Naive B cell (primary cell): ENCODE measurements at regions not wholly inside any gene's neighbourhood (a gene's known extent, or its start where the extent isn't known, plus 50 kb on each side); places are given as distances from the start of the nearest gene placed in this dataset.

Experiments
- ATAC-seq, 2 donors: fragments of 150-1000 bp; cut with Tn5 transposase; 2 replicates each; pipeline ENCODE4 v1.10.0; 2021; ENCODE audit warnings: low read depth in 2 of 2, mild to moderate bottlenecking in 2 of 2, moderate library complexity in 2 of 2
- DNase-seq: peaks from one replicate; pipeline ENCODE4 v3.0.0; 2022
- H3K27ac Mint-ChIP-seq, 6 donors: one replicate each; pipeline ENCODE4 v1.8.0; 2020 to 2022; ENCODE audit warnings: mild to moderate bottlenecking in 6 of 6, mixed read lengths in 6 of 6, moderate library complexity in 5 of 6, inconsistent platforms in 2 of 6
- H3K27me3 Mint-ChIP-seq, 3 donors: one replicate each; pipeline ENCODE4 v1.8.0; 2021 to 2022; ENCODE audit warnings: mixed read lengths in 3 of 3, mild to moderate bottlenecking in 1 of 3
- H3K36me3 Mint-ChIP-seq, 2 donors: one replicate each; pipeline ENCODE4 v1.8.0; 2020 to 2022; ENCODE audit warnings: mixed read lengths in 2 of 2, inconsistent platforms in 1 of 2, mild to moderate bottlenecking in 1 of 2
- H3K4me1 Mint-ChIP-seq, 3 donors: one replicate each; pipeline ENCODE4 v1.8.0; 2020 to 2022; ENCODE audit warnings: mixed read lengths in 3 of 3, inconsistent platforms in 1 of 3, mild to moderate bottlenecking in 1 of 3, moderate library complexity in 1 of 3
- H3K4me3 Mint-ChIP-seq, 8 donors: one replicate each; pipeline ENCODE4 v1.8.0; 2020 to 2022; ENCODE audit warnings: mild to moderate bottlenecking in 8 of 8, mixed read lengths in 8 of 8, moderate library complexity in 8 of 8, inconsistent platforms in 2 of 8
- H3K9me3 Mint-ChIP-seq, 7 donors: one replicate each; pipeline ENCODE4 v1.8.0; 2020 to 2022; ENCODE audit warnings: mixed read lengths in 7 of 7, mild to moderate bottlenecking in 5 of 7, inconsistent platforms in 2 of 7, moderate library complexity in 1 of 7

DNA sequence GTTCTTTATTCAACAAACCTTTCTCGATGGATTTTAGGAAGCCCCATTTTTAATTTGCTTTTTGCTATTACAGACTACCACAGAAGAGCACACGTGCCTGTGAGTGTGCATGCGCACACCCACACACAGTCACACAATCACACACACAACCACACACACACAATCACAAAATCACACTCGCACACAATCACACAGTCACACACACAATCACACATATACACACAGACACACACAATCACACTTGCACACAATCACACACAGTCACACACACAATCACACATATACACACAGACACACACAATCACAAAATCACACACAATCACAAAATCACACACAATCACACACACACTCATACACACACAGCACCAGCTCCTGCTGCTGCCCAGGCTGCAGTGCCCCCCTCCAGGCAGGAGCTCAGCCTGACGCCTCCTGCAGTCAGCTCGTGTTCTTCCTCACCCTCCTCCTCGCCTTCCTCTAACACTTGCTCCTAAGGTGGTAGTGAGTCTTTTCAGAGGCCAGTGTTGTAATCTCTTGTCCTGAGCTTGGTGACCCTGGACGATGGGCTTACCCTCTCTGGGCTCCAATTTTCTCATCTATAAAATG, 125.0 kb upstream of the SOX1 start:
- Mint-ChIP-seq H3K9me3 (peaks cover 0 to 10% (median 0%) of the 10 kb centered on the region in 7 donors), H3K4me1 (no peaks in the 10 kb centered on the region), H3K36me3 (no peaks in the 10 kb centered on the region), H3K4me3 (no peak overlapping the region), H3K27ac (no peak overlapping the region), H3K27me3 (peaks cover 9 to 17% (median 11%) of the 10 kb centered on the region in 3 donors)
- no peak for DNase-seq
- ATAC-seq = no peak

DNA sequence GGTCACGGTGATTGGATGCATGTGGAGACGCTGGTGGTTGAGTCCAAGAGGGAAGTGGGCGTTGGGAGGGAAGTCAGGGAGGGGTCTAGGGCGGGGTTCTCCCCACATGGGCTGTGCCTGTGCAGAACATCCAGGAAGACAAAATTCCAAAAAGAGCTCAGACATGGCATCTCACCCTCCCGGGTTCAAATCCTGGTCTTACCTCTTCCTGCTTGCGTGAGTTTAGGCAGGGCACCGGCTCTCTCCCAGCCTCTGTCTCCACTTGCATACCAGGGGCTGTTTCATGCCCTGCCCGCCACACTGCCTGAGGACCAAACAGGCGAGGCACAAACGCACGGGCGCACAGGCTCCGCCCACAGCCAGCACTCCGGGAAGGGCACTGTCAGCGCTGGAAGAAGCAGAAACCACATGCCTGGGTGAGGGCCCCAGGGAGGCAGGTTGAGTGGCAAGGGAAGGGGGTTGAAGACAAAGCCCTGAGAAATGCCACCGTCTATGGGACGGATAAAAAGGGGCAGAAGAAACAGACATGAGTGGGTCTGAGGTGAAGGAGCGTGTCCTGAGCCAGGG, 123.6 kb upstream of the SOX1 start:
- DNase-seq = no peak
- H3K4me3 Mint-ChIP-seq = no peak overlapping the region
- no peaks in the 10 kb centered on the region for H3K4me1 Mint-ChIP-seq
- no peaks in the 10 kb centered on the region for H3K36me3 Mint-ChIP-seq
- no peak for ATAC-seq
- H3K27me3 Mint-ChIP-seq = peaks cover 6 to 9% (median 6%) of the 10 kb centered on the region in 3 donors
- H3K9me3 Mint-ChIP-seq = peaks cover 0 to 10% (median 0%) of the 10 kb centered on the region in 7 donors
- H3K27ac Mint-ChIP-seq = no peak overlapping the region

DNA sequence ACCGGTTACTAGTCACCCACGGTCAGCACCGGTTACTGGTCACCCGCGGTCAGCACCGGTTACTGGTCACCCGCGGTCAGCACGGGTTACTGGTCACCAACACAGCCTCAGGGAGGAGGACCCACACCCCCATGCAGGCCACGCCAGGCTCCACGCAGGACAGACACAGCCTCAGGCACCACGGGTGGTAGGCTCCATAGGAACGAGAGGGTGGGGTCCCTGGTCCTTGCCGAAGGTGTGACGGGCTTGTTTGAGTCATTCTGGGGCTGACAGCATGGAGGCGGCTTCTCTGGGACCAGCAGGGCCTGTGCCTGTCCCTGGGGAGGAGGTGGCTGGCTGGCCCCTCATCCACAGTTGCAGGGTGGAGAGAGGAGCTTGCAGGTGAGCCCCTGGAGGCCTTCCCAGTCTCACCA, 122.8 kb upstream of the SOX1 start:
- H3K4me1 Mint-ChIP-seq = no peaks in the 10 kb centered on the region
- peaks cover 6 to 9% (median 6%) of the 10 kb centered on the region in 3 donors for H3K27me3 Mint-ChIP-seq
- no peak for DNase-seq
- no peak overlapping the region for H3K27ac Mint-ChIP-seq
- no peak for ATAC-seq
- peaks cover 0 to 10% (median 0%) of the 10 kb centered on the region in 7 donors for H3K9me3 Mint-ChIP-seq
- no peak overlapping the region for H3K4me3 Mint-ChIP-seq
- no peaks in the 10 kb centered on the region for H3K36me3 Mint-ChIP-seq

DNA sequence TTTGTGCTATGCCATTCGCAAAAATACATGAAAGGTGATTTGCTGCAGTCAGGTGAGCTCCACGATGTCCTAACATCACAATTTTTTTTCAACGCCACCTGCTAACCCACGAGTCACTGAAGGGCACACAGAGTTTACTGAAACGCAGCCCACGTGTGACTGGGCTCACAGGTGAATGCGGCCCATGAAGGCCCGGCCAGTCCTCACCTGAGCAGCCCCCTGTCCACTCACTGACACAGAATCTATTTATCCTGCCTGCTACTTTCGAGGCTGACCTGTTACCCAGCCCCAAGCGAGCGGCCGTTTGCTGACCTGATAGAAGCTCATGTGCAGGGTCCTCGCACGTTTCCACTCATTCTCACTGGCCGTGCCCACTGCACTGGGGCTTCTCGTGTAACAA, 121.9 kb upstream of the SOX1 start:
- Mint-ChIP-seq H3K27ac (no peak overlapping the region), H3K9me3 (peaks cover 0 to 8% (median 4%) of the 10 kb centered on the region in 7 donors), H3K4me3 (no peak overlapping the region), H3K36me3 (no peaks in the 10 kb centered on the region), H3K27me3 (peaks cover 2 to 4% (median 2%) of the 10 kb centered on the region in 3 donors), H3K4me1 (no peaks in the 10 kb centered on the region)
- ATAC-seq = no peak
- DNase-seq = no peak

DNA sequence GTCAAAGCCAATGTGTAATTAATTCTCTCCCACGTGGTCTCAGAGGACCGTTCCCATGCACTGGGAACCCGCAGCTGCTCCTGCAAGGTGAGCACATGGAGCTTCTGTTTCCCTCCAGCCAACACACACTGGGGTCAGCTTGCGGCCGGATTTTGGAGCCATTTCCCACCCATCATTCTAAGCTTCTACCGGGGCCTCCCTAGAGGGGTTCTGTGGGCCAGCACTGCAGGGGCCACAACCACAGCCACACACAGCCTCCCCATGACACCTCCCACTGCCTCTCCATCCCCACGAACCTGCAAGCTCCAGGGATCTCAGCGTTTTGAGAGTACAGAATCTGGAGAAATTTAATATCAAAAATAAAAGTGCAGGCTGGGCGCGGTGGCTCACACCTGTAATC, 120.7 kb upstream of the SOX1 start:
- Mint-ChIP-seq H3K4me1 (no peaks in the 10 kb centered on the region), H3K36me3 (no peaks in the 10 kb centered on the region), H3K27me3 (no peaks in the 10 kb centered on the region), H3K4me3 (no peak overlapping the region), H3K9me3 (peaks cover 3 to 12% (median 6%) of the 10 kb centered on the region in 7 donors), H3K27ac (no peak overlapping the region)
- ATAC-seq (no peak), DNase-seq (no peak)

DNA sequence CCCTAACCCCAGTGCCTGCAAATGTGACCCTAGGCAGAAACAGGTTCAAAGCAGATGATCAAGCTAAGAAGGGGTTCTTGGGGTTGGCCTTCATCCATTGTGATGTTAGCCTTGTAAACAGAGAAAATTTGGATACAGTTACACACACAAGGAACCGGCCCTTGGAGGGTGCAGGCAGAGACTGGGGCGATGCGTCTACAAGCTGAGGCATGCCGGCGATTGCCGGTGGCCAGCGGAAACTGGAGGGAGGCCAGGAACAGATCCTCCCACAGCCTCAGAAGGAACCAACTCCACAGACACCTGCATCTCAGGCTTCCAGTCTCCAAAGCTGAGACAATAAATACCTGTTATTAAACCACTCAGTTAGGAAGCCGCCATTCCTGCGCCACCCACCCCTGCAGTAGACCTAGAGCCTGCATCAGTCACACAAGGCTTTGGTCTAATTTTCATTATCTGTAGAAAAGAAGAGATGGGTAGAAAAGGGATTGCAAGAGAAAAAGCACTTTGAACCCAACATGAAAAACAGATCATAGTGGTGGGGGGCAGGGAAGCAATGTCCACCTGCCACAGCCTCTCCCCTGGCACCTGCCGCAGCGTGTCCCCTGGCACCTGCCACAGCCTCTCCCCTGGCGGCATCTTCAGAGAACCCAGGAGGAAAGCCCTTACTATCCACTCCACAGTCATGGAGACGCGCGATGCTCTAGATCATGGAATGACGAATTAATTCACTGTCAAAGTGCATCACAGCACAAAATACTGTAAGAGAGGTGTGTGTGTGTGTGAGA, 119.7 kb upstream of the SOX1 start:
- Mint-ChIP-seq H3K4me1 (no peaks in the 10 kb centered on the region), H3K27me3 (no peaks in the 10 kb centered on the region), H3K4me3 (no peak overlapping the region), H3K36me3 (no peaks in the 10 kb centered on the region), H3K9me3 (peaks cover 3 to 14% (median 6%) of the 10 kb centered on the region in 7 donors), H3K27ac (no peak overlapping the region)
- no peak for DNase-seq
- ATAC-seq = no peak

DNA sequence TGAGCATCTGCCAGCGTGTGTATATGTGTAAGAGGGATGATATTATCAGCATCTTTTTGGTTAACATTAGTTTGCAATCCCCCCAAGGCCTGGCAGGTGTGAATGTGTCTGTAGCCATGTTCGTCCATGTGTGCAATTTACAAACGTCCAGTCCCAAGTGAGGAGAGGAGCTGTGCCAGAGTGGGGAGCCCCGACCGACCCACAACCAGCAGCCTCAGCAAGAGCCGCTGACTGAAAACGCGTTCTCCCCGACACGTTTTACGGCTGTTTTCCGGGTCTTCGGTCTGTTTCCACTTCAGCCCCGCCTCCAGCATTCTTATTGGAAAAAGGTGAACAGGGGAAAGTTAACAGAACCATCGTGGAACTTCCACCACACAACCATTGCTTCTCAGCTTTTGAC, 119.1 kb upstream of the SOX1 start:
- ATAC-seq (no peak), DNase-seq (no peak)
- no peaks in the 10 kb centered on the region for H3K36me3 Mint-ChIP-seq
- no peak overlapping the region for H3K27ac Mint-ChIP-seq
- no peak overlapping the region for H3K4me3 Mint-ChIP-seq
- no peaks in the 10 kb centered on the region for H3K27me3 Mint-ChIP-seq
- H3K9me3 Mint-ChIP-seq = peaks cover 3 to 14% (median 6%) of the 10 kb centered on the region in 7 donors
- H3K4me1 Mint-ChIP-seq = no peaks in the 10 kb centered on the region

DNA sequence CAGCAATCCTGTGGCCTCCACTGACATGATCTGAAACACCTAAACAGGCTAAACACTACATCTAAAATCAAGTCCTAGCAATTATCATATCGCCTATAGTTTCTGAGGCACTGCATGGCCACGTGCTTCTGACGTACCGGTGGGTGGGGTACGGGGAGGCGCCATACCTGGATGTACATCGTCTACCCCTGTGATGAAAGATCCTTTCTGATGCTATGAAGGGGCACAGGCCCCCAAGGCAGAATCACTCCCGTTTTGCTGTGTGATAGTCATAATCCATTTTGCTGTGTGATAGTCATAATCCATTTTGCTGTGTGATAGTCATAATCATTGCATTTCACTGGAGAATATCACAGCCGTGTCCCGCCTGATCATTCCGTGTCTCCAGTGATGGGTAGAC, 118.7 kb upstream of the SOX1 start:
- DNase-seq (no peak), ATAC-seq (no peak)
- Mint-ChIP-seq H3K4me1 (no peaks in the 10 kb centered on the region), H3K36me3 (no peaks in the 10 kb centered on the region), H3K4me3 (no peak overlapping the region), H3K27me3 (no peaks in the 10 kb centered on the region), H3K27ac (no peak overlapping the region), H3K9me3 (peaks cover 3 to 13% (median 6%) of the 10 kb centered on the region in 7 donors)

DNA sequence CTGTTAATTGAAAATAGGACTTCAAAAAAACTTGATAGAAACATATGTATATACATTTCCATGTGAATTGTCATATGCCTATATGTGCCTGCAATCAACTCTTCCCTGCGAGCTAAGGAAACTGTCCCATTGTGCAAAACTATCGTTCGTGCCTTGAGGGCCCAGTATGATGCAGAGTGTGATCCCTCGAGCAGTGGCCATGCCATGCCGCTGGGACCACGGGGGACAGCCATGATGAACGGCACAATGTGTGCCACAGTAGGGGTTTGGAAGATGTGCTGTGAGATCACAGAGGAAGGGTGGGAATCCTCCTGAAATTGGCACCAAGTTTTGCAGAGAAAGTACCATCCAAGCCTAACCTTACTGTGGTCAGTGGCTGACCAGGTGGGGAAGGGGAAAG, 118.1 kb upstream of the SOX1 start:
- peaks cover 3 to 13% (median 6%) of the 10 kb centered on the region in 7 donors for H3K9me3 Mint-ChIP-seq
- no peaks in the 10 kb centered on the region for H3K4me1 Mint-ChIP-seq
- ATAC-seq = no peak
- no peak overlapping the region for H3K4me3 Mint-ChIP-seq
- no peak for DNase-seq
- H3K27ac Mint-ChIP-seq = no peak overlapping the region
- H3K36me3 Mint-ChIP-seq = no peaks in the 10 kb centered on the region
- H3K27me3 Mint-ChIP-seq = no peaks in the 10 kb centered on the region

DNA sequence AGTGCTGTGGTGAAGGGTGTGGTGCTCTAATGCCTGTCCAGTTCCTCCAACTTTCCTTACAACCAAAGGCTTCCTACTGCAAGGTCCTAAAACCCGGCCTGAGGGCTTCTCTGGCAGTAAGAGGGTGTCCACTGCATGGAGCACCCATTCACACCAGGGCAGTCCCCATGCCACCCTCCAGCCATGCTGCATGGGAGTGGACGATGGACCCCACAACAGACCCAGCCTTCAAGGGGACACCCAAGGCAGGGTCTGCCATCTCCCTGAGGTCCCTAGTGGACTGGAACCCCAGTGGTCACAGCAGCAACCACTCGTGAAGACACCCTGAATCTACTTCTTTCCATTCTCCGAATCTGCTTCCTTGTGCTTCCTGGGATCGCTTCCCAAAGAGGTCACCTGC, 117.6 kb upstream of the SOX1 start:
- Mint-ChIP-seq H3K9me3 (peaks cover 3 to 13% (median 6%) of the 10 kb centered on the region in 7 donors), H3K4me3 (no peak overlapping the region), H3K27me3 (no peaks in the 10 kb centered on the region), H3K27ac (no peak overlapping the region), H3K36me3 (no peaks in the 10 kb centered on the region), H3K4me1 (no peaks in the 10 kb centered on the region)
- ATAC-seq (no peak), DNase-seq (no peak)

DNA sequence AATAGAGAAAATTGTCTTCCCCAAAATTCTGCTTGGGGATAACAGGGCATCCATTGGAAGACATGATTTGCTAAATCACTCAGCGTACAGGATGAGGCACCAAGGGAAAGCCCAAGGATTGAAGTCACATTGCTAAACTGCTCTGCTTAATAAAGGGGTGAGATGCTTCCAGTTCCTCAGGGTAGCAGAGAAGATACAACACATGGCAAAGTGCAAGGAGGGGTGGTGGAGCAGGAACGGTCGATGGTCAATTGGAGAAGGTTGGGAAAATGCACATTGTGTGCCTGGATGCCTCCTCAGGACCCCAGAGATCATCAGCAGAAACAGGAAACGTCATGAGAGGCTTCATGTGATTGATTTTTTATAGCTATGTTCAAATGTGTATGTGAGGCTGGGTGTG, 116.3 kb upstream of the SOX1 start:
- Mint-ChIP-seq H3K4me3 (no peak overlapping the region), H3K27me3 (no peaks in the 10 kb centered on the region), H3K27ac (no peak overlapping the region), H3K4me1 (no peaks in the 10 kb centered on the region), H3K36me3 (no peaks in the 10 kb centered on the region), H3K9me3 (peaks cover 3 to 13% (median 6%) of the 10 kb centered on the region in 7 donors)
- ATAC-seq (no peak), DNase-seq (no peak)

DNA sequence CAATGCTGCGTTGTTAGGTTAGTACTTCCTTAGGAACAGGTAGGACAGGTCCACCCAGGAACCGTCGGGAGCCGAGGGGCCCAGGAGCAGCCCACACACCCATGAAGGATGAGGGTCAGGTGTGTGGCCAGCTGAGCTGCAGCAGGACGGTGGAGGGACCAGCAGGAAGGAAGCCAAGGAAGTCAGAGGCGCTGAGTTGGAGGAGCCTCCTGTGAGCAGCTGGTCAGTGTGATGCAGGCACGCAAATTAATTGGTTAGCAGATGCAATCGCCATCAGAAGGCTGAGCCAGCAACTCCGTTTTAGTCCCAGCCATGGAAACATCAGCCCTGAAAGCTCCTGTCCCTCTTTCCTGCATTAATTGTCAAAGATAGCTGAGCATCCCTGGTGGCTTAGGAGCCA, 114.9 kb upstream of the SOX1 start:
- DNase-seq (no peak), ATAC-seq (no peak)
- no peak overlapping the region for H3K4me3 Mint-ChIP-seq
- H3K27me3 Mint-ChIP-seq = no peaks in the 10 kb centered on the region
- H3K4me1 Mint-ChIP-seq = no peaks in the 10 kb centered on the region
- H3K9me3 Mint-ChIP-seq = peaks cover 3 to 14% (median 6%) of the 10 kb centered on the region in 7 donors
- H3K36me3 Mint-ChIP-seq = no peaks in the 10 kb centered on the region
- H3K27ac Mint-ChIP-seq = no peak overlapping the region

DNA sequence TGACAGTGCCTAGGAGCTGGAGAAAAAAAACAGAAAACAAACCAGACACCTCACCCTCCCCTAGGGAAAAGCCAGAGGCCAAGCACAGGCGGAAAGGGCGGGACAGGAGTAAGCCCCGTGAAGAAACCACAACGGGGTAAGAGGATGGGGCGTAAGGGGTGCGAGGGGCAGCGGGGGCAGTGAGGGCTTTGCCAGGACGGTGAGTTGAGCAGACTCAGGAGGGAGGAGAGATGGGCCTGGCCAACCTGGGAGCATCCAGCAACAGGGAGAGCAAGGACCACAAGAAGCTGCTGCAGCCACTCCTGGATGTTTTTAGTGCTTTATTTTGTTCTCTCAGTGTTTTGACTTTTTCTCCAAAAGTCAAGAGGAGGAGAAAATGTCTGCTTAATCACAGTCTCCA, 114.1 kb upstream of the SOX1 start:
- Mint-ChIP-seq H3K4me3 (no peak overlapping the region), H3K36me3 (no peaks in the 10 kb centered on the region), H3K4me1 (no peaks in the 10 kb centered on the region), H3K9me3 (peaks cover 3 to 14% (median 6%) of the 10 kb centered on the region in 7 donors), H3K27ac (no peak overlapping the region), H3K27me3 (no peaks in the 10 kb centered on the region)
- DNase-seq (no peak), ATAC-seq (no peak)

DNA sequence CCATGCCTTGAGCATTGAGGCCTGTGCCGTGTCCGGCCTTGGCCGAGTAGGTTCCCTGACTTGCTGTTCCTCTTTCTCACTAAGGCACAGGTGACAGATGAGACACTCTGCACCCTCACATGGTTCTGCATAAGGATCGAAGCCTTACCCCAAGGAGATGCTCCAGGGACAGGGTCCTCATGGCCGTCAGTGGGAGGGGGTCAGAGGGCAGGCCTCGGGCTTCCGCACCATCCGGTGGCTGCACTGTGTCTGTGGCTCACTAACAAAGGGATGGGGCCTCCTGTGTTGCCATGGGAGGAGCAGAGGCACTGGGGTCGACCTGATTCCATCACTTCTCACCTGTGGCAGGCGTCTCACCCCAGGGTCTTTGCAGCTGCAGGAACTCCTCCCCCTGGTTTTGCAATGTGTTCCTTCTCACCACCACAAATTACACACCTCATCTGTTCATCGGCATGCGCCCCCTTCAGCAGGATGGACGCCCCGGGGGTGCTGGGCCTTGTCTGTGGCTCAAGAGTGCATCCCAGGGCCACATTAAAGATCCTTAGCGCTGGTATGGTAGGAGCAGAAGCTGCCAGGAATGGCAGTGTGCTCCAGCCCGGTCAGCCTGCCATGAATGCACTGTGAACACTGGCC, 113.3 kb upstream of the SOX1 start:
- DNase-seq = no peak
- Mint-ChIP-seq H3K4me3 (no peak overlapping the region), H3K27me3 (no peaks in the 10 kb centered on the region), H3K9me3 (peaks cover 3 to 15% (median 6%) of the 10 kb centered on the region in 7 donors), H3K4me1 (no peaks in the 10 kb centered on the region), H3K27ac (no peak overlapping the region), H3K36me3 (no peaks in the 10 kb centered on the region)
- no peak for ATAC-seq
